Fibroblast of lung (primary cell): ENCODE measurements at regions not wholly inside any gene's neighbourhood (a gene's known extent, or its start where the extent isn't known, plus 50 kb on each side); places are given as distances from the start of the nearest gene placed in this dataset.

ENCODE experiments used
- DNase-seq, 2 donors: peaks; one replicate each; pipeline versions ENCODE4 v3.0.0 to v3.0.0-alpha.2; 2010; ENCODE audit warnings: low read depth in 2 of 2
- H2AFZ ChIP-seq: 2 replicates; pipeline ENCODE4 v1.5.1; 2012; ENCODE audit warnings: low read length, control low read depth, inconsistent platforms
- H3K27ac ChIP-seq: 2 replicates; pipeline ENCODE4 v1.5.1; 2011; ENCODE audit warnings: low read length, control low read depth; ENCODE audit not compliant: insufficient read depth
- H3K27me3 ChIP-seq: 2 replicates; pipeline ENCODE4 v1.5.1; 2011; ENCODE audit warnings: mild to moderate bottlenecking, low read length; ENCODE audit not compliant: control insufficient read depth, insufficient read depth
- H3K36me3 ChIP-seq: 2 replicates; pipeline ENCODE4 v1.5.1; 2011; ENCODE audit warnings: low read length; ENCODE audit not compliant: control insufficient read depth, insufficient read depth
- H3K4me1 ChIP-seq: 2 replicates; pipeline ENCODE4 v1.5.1; 2011; ENCODE audit warnings: low read length; ENCODE audit not compliant: control insufficient read depth, insufficient read depth; ENCODE audit errors: extremely low read depth
- H3K4me2 ChIP-seq: 2 replicates; pipeline ENCODE4 v1.5.1; 2011; ENCODE audit warnings: low read length, control low read depth; ENCODE audit not compliant: insufficient read depth; ENCODE audit errors: extremely low read depth
- H3K4me3 ChIP-seq, 4 experiments: fragments of 200-600 bp in 1 of 4; sonication (generic) in 1 of 4; replicated peaks in 1 of 4; 2 replicates each; pipeline ENCODE4 v1.5.1; 2011 to 2016; ENCODE audit warnings: low read length in 4 of 4, low read depth in 3 of 4, mild to moderate bottlenecking in 3 of 4, control low read depth in 2 of 4, inconsistent platforms in 1 of 4, mixed read lengths in 1 of 4; ENCODE audit not compliant: insufficient read depth in 1 of 4; ENCODE audit errors: control extremely low read depth in 1 of 4
- H3K79me2 ChIP-seq: 2 replicates; pipeline ENCODE4 v1.5.1; 2012; ENCODE audit warnings: mild to moderate bottlenecking, low read length, inconsistent platforms; ENCODE audit not compliant: control insufficient read depth, insufficient read depth
- H3K9ac ChIP-seq: 2 replicates; pipeline ENCODE4 v1.5.1; 2011; ENCODE audit warnings: mild to moderate bottlenecking, low read length, control low read depth; ENCODE audit not compliant: insufficient read depth
- H3K9me3 ChIP-seq: 2 replicates; pipeline ENCODE4 v1.5.1; 2012; ENCODE audit warnings: low read depth, low read length; ENCODE audit not compliant: control insufficient read depth, insufficient read depth
- H4K20me1 ChIP-seq: 2 replicates; pipeline ENCODE4 v1.5.1; 2011; ENCODE audit warnings: low read length; ENCODE audit not compliant: control insufficient read depth, insufficient read depth; ENCODE audit errors: extremely low read depth
- CTCF ChIP-seq, 2 donors: IDR thresholded peaks in 1 of 2; conservative IDR thresholded peaks in 1 of 2; 1 replicate in 1 of 2; 2 replicates in 1 of 2; pipeline ENCODE4 v1.5.1; 2011 to 2012; ENCODE audit warnings: low read length in 2 of 2, control low read depth in 1 of 2, inconsistent platforms in 1 of 2, low read depth in 1 of 2, mild to moderate bottlenecking in 1 of 2
- EZH2 ChIP-seq: IDR thresholded peaks from 2 replicates; pipeline ENCODE4 v1.5.1; 2012; ENCODE audit warnings: low read length, control low read depth, mild to moderate bottlenecking; ENCODE audit errors: missing control alignments

- H3K4me3 ChIP-seq, result no peak overlapping the region
- H3K79me2 ChIP-seq, result no peaks in the 10 kb centered on the region
- no peaks in the 10 kb centered on the region for H4K20me1 ChIP-seq
- no peaks in the 10 kb centered on the region for H3K27me3 ChIP-seq
- TF ChIP-seq EZH2, result no peak
- no peak for TF ChIP-seq CTCF (conservative IDR thresholded peaks at IDR 0.05 in 1 of 2, IDR thresholded peaks at IDR 0.05 in 1 of 2; ENCODE audit: low read depth in 1 of 2, low read length in 2 of 2)
- no peak for DNase-seq
- no peak overlapping the region for H3K27ac ChIP-seq
- no peak overlapping the region for H2AFZ ChIP-seq
- H3K9me3 ChIP-seq, result no peaks in the 10 kb centered on the region
- H3K9ac ChIP-seq, result no peak overlapping the region
- no peaks in the 10 kb centered on the region for H3K4me1 ChIP-seq
- no peak overlapping the region for H3K4me2 ChIP-seq
- no peaks in the 10 kb centered on the region for H3K36me3 ChIP-seq
Observed at GRCh38 chr1:209232759-209233158, 350.8 kb upstream of the CAMK1G start.

- H2AFZ ChIP-seq, result no peak overlapping the region
- no peaks in the 10 kb centered on the region for H3K79me2 ChIP-seq
- H3K4me3 ChIP-seq, result no peak overlapping the region
- no peaks in the 10 kb centered on the region for H3K36me3 ChIP-seq
- H3K9me3 ChIP-seq, result no peaks in the 10 kb centered on the region
- no peaks in the 10 kb centered on the region for H3K27me3 ChIP-seq
- H3K4me1 ChIP-seq, result no peaks in the 10 kb centered on the region
- no peak for TF ChIP-seq EZH2
- no peak for TF ChIP-seq CTCF (conservative IDR thresholded peaks at IDR 0.05 in 1 of 2, IDR thresholded peaks at IDR 0.05 in 1 of 2; ENCODE audit: low read depth in 1 of 2, low read length in 2 of 2)
- H4K20me1 ChIP-seq, result no peaks in the 10 kb centered on the region
- DNase-seq, result no peak
- H3K27ac ChIP-seq, result no peak overlapping the region
- no peak overlapping the region for H3K4me2 ChIP-seq
- no peak overlapping the region for H3K9ac ChIP-seq
Observed at GRCh38 chr1:209235166-209235565, 348.3 kb upstream of the CAMK1G start.

GRCh38 chr1:209238356-209238755 is 345.2 kb upstream of the CAMK1G start:
- DNase-seq, result no peak
- no peaks in the 10 kb centered on the region for H3K27me3 ChIP-seq
- H4K20me1 ChIP-seq, result no peaks in the 10 kb centered on the region
- H3K4me2 ChIP-seq, result no peak overlapping the region
- no peaks in the 10 kb centered on the region for H3K9me3 ChIP-seq
- H3K4me3 ChIP-seq, result no peak overlapping the region
- no peak overlapping the region for H3K27ac ChIP-seq
- TF ChIP-seq EZH2, result no peak
- no peak for TF ChIP-seq CTCF (conservative IDR thresholded peaks at IDR 0.05 in 1 of 2, IDR thresholded peaks at IDR 0.05 in 1 of 2; ENCODE audit: low read depth in 1 of 2, low read length in 2 of 2)
- no peaks in the 10 kb centered on the region for H3K79me2 ChIP-seq
- no peak overlapping the region for H3K9ac ChIP-seq
- no peaks in the 10 kb centered on the region for H3K4me1 ChIP-seq
- no peak overlapping the region for H2AFZ ChIP-seq
- no peaks in the 10 kb centered on the region for H3K36me3 ChIP-seq
